Hematopoietic multipotent progenitor cell treated with erythropoietin and hydrocortisone succinate and interleukin-3 and kit ligand, for 4 days (in vitro differentiated cells): ENCODE measurements at regions not wholly inside any gene's neighbourhood (a gene's known extent, or its start where the extent isn't known, plus 50 kb on each side); places are given as distances from the start of the nearest gene placed in this dataset.
A peak's percentile ranks its signal among the peaks of the same experiment; 100 is the strongest.

Experiments
- DNase-seq: peaks from one replicate; pipeline ENCODE4 v3.0.0-alpha.2; 2015

DNA sequence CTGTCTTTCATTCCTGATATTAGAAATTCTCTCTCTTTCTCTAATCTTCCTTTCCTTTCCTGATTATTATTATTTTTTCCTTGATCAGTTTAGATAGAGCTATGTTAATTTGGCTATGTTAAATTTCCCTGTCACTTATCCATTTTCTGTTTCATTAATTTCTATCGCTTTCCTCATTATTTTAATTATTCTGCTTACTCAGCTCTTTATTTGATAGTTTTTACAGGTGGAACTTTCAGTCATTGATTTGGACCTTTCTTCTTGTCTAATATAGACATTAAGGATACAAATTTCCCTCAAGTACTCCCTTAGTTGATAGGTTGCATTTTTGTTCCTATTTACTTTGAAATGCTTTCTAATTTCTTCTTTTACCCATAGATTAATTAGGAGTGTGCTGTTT lies 442.3 kb downstream of the CDH26 start:
- no peak for DNase-seq

DNA sequence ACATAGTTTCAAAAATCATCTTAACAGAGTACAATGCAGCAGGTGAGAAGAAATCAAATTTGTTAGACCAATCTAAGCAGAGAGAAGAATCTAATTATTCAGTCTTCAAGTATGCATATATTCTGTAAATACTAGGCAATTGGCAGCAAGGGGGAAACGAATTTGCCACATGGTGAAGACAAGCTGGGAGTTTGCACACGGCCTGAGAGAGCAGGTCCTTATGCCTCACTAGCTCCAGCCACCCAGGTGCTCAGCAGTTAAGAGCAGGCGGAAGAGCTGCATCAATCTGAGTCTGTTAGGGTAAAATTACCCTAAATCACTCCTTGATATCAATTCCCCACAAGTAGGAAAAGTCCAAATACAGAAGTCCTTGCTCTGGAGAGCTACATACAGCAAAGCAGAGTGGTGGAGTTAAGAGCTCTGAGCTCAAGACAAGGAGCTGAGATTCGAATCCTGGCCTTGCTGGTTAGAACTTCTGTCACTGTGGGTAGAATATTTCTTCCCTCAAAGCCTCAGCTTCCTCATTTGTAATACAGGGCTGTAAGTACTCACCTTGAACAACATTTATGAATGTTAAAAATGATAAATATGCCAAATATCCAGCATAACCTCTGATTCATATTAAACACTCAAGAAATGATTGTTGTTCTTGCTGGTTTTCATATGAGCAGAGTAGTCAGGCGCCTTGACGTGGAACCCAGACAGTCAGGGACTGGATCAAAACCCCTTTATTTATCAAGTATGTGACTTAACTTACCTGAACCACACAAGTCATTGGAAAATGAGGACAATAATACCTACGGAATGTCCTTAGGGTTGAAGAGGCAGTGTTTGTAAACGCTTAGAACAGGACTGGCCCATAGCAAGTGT lies 444.2 kb downstream of the CDH26 start:
- no peak for DNase-seq

DNA sequence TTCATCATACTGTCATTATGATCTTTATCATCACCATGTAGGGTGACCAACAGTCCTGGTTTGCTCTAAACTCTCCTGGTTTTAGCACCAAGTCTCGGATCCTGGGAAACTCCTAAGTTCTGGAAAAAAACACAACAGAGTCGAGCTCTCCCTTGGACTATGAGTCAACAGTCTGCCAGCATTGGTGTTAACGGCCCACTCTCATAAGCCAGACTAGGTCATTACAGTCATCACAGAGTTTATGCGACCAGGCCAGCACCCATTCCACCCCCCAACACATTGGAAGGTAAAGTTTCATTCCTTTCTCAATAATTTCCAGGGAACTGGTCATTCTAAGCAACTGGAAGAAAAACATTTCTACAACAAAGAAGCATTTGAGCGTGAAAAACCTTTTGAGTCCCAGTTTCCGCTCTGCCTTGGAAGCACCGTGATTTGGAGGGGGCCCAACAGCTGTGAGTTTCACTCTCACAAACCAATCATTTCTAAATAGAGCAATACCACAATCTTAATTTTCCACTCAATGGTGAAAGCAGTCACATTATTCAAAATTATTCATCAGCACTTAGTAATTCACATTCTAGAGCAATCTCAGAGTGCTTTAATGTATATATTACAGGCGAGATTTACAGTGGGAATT lies 445.0 kb downstream of the CDH26 start:
- no peak for DNase-seq

- no peak for DNase-seq
Observed at GRCh38 chr20:60407011-60407771, 449.0 kb downstream of the CDH26 start.

- DNase-seq, result peak; percentile 1
Observed at GRCh38 chr20:60407938-60408337, 449.7 kb downstream of the CDH26 start.

DNA sequence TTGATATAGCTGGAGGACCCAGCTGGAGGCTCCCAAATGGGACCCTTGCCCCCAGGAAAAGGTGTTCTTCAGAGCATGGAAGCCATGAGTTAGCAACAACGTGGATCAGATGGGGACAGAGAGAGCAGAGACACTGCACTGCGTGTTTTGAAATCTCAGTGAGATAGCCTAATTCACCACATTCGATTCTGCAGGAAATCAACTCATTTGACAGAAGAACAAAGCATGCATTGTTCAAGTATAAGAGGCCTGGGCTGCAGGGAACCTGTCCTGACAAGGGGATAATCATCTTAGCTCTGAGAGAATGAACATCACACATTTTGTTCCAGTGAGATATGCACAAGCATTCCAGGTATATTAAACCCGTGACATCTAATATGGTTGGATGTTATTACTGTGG lies 450.2 kb downstream of the CDH26 start:
- no peak for DNase-seq

- no peak for DNase-seq
Observed at GRCh38 chr20:60410618-60411264, 452.5 kb downstream of the CDH26 start.

DNA sequence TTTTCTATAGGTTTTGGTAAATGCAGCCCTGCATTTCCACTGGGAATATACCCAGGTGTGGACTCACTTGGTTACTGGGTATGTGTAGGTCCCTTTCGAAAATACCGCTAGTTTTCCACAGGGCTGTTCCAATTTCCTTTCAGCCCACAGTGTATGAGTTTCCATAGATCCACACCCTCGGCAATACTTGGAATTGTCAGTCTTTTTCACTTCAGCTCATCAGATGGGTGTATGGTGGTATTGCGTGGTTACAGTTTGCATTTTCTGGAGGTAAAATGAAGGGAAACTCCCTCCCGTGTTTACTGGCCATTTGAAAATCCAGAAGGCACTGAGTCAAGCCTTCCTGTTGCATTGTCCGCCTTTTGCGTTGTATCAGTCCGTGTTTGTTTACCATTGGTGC lies 453.6 kb downstream of the CDH26 start:
- DNase-seq, result no peak

DNA sequence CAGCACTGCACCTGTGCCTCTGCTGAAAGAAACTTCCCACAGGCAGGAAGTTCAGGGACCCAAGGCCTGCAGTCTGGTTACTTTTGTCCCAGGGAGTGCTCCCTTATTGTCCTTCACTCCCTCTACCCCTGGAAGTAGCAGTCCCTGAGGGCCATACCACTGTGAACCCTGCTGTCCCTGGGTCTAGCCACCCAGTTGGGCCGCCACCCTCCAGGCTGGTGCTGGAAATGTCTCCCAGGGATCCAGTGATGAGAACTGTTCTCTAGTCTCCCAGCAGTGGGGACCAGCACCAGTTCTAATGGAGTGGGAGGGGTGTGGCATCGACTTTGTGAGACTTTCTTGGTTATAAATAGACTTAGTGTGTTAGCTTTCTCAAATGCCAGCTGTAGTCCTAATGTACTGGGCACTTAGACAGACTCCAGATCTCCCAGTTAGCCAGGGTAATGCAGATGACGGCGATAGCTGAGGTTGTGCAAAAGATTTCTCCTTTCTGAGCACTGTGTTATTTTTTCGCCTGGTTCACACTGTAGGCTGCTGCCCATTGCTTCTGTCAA lies 462.5 kb downstream of the CDH26 start:
- DNase-seq, result no peak

DNA sequence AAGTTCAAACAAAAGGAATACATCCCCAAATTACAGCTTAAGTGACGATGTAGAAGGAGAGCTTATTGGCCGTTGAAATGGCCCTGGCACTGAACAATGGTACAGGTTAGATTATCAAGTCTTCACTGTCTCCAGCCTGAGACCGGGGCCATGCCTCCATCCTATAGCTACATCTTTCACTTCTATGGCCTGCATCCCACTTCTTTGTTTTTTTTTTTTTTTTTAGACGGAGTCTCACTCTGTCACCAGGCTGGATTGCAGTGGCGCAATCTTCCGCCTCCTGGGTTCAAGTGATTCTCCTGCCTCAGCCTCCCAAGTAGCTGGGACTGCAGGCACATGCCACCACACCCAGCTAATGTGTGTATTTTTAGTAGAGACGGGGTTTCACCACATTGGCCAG lies 464.6 kb downstream of the CDH26 start:
- no peak for DNase-seq

GRCh38 chr20:60424267-60424902 lies 466.2 kb downstream of the CDH26 start:
- no peak for DNase-seq

DNA sequence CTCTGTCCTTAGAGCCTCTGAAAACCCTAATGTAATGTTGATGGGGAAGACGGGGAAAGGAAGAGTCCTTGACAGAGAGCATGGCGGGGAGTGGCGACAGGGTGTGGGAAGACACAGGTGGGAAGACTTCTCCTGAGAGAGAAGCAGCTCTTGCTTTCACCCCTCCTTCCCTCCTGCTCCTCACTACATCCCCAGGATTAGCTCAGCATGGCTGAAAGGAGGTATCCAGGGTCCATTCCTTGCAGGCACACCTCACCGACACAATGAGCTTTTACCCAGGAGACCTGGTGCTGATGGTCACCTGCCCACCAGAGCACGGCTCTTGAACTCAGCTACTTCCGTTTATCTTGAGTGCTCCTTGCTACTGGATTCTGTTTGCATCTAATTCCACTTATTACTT lies 469.3 kb downstream of the CDH26 start:
- DNase-seq, result no peak

DNA sequence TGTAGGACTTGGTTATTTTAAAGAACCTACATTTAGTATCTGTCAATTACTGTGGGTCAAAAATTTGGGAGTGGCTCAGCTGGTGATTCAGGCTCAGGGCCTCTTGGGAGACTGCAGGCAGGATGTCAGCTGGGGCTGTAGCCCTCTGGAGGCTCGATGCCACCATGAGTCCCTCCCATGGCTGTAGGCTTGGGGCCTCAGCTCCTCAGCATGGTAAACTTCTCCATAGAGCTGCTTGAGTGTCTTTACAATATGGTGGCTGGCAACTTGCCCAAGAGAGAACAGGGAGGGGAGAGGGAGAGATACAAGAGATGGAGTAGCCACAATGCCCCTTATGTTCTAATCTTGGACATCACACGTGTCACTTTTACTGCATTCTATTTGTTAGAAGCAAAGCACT lies 470.4 kb downstream of the CDH26 start:
- no peak for DNase-seq

GRCh38 chr20:60430516-60431001 lies 472.3 kb downstream of the CDH26 start:
- DNase-seq, result no peak

DNA sequence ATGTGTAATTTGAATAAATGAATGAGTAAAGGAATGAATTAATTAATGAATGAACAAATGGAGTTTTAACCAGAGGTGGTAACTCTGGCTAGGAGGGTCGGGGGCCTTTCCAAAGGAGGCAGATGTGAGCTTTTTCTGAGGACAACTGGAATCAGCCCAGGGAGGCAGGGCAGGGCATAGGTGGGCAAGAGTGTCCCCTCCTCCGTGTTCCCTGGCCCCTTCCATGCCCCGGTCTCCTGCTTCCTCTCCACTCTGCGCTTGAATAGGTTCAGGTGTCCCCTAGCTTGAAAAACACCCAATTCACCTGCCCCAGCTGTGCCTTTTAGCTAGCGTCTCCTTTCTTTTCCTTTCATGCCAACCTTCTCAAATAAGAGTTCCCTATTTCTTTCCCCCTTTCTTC lies 473.1 kb downstream of the CDH26 start:
- DNase-seq, result no peak

GRCh38 chr20:60437418-60437817 lies 479.2 kb downstream of the CDH26 start:
- DNase-seq, result no peak

DNA sequence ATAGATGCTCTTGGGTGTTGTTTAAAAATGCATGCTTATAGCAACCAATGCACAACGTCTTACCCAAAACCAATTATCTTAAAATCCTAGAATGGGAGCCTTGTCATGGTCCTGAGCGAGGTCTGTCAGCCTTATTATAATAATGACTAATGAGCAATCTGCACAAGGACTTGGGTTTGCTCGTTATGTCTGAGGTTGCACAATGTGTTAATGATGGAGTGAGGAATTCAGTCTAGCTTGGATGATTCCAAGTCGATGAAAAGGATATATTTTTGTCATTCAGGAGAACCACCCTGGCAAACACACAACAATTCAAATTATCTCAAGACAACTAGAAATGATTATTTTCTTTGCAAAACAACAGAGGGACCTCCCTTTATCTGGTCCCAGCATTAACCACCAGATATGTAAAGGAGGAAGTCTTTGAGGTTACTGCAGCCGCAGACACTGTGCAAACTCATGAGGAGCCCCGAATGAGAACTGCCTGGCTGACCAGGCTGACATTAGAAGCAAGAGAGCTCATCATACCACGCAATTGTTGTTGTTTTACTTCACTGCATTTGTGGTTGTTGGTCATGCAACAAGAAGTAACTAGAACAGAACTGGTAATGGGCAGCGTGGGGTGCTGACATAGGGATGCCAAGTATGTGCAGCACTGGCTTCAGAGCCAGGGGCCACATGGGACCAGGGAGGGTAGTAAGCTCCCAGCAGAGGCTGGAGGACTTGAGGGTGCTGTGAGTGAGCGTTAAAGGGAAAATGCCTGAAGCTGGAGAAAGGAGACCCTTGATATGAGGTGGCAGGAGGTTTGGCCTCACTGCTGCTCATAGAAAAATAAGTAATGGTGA lies 488.3 kb downstream of the CDH26 start:
- peak; percentile 90 for DNase-seq

GRCh38 chr20:60447703-60448102 lies 489.5 kb downstream of the CDH26 start:
- DNase-seq, result no peak

DNA sequence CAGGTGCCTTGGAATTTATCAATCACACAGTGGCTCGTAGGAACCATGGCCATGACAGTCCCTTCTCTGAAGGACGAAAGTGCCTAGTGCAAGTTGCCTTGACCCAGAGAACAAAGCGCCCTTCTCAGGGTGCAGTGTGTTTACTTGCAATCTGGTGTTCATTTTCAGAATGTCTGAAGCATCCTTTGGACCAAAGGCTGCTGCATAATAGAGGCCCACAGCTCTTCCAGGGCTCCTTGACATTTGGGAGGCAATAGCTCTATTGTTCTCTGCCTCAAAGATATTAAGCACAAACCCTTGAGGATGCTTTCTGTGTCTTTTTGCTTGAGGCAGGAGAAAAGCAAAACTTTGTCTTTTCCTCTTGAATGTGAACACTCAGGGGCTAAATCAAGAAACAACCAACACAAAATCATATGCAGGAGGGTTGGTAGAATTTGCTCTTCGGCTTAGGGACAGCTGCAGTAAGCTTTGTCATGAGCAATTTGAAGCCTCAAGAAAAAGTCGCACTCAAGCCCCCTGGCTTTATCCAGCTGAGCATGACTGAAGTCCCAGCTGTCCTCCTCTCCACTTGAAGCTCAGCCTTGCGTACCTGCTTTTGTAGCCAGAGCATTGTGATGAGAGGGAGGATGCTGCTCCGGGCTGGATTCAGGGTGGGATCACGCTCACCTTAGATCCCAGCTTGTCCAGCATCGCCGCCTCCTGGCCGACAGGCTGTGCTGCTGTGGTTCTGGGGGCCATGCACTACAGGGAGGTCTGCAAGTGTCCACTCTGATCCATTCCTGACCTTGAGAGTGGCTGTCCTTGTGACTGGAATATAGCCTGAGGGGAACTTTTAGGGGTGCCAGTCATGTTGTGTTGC lies 495.4 kb downstream of the CDH26 start:
- DNase-seq, result no peak

GRCh38 chr20:60454491-60454890 lies 496.3 kb downstream of the CDH26 start:
- DNase-seq, result no peak
